Suppressor macrophage (primary cell): ENCODE measurements at regions not wholly inside any gene's neighbourhood (a gene's known extent, or its start where the extent isn't known, plus 50 kb on each side); places are given as distances from the start of the nearest gene placed in this dataset.

Experiments used
- DNase-seq, 4 experiments: peaks; one replicate each; pipeline ENCODE4 v3.0.0-alpha.2; 2020 to 2022

GRCh38 chr12:105538880-105539279, 208.4 kb downstream of the C12orf75 start:
- DNase-seq = no peak

GRCh38 chr12:105539735-105540134, 209.2 kb downstream of the C12orf75 start:
- DNase-seq = no peak

- no peak for DNase-seq
These were observed 217.3 kb downstream of the C12orf75 start for GRCh38 chr12:105547786-105548185.

- no peak for DNase-seq
These were observed 218.1 kb downstream of the C12orf75 start for GRCh38 chr12:105548626-105549025.

GRCh38 chr12:105552056-105552455, 221.6 kb downstream of the C12orf75 start:
- DNase-seq = no peak

- no peak for DNase-seq
These were observed 223.8 kb downstream of the C12orf75 start for GRCh38 chr12:105554223-105554678.

GRCh38 chr12:105554856-105555255, 224.4 kb downstream of the C12orf75 start:
- DNase-seq = no peak

- DNase-seq = no peak
These were observed 225.2 kb downstream of the C12orf75 start for GRCh38 chr12:105555556-105556295.

GRCh38 chr12:105559310-105559709, 228.8 kb downstream of the C12orf75 start:
- no peak for DNase-seq

- no peak for DNase-seq
These were observed 231.2 kb downstream of the C12orf75 start for GRCh38 chr12:105561546-105562198.

GRCh38 chr12:105562199-105562971, 231.9 kb downstream of the C12orf75 start:
- DNase-seq = no peak

- no peak for DNase-seq
These were observed 236.6 kb downstream of the C12orf75 start for GRCh38 chr12:105567061-105567460.

GRCh38 chr12:105569886-105570285, 239.4 kb downstream of the C12orf75 start:
- no peak for DNase-seq

GRCh38 chr12:105570944-105571343, 240.5 kb downstream of the C12orf75 start:
- DNase-seq = no peak

- no peak for DNase-seq
These were observed 243.1 kb downstream of the C12orf75 start for GRCh38 chr12:105573574-105573973.

GRCh38 chr12:105574056-105574715, 243.7 kb downstream of the C12orf75 start:
- DNase-seq = no peak

GRCh38 chr12:105575235-105575634, 244.7 kb downstream of the C12orf75 start:
- DNase-seq = no peak

GRCh38 chr12:105576261-105576660, 245.8 kb downstream of the C12orf75 start:
- DNase-seq = no peak

GRCh38 chr12:105580821-105581352, 250.4 kb downstream of the C12orf75 start:
- no peak for DNase-seq

GRCh38 chr12:105581420-105581819, 250.9 kb downstream of the C12orf75 start:
- DNase-seq = no peak

GRCh38 chr12:105585107-105585506, 254.6 kb downstream of the C12orf75 start:
- DNase-seq = no peak

GRCh38 chr12:105587237-105587636, 256.7 kb downstream of the C12orf75 start:
- DNase-seq = no peak

GRCh38 chr12:105588106-105588505, 257.6 kb downstream of the C12orf75 start:
- DNase-seq = no peak
